HG03457 (cell line): ENCODE measurements at regions not wholly inside any gene's neighbourhood (a gene's known extent, or its start where the extent isn't known, plus 50 kb on each side); places are given as distances from the start of the nearest gene placed in this dataset.

Source experiments
- ATAC-seq: cut with Tn5 transposase; IDR thresholded peaks from one replicate; pipeline ENCODE4 v1.9.1; 2021; ENCODE audit warnings: moderate number of reproducible peaks; ENCODE audit not compliant: unreplicated experiment

- ATAC-seq = no peak
Observed at GRCh38 chr12:98244136-98244535, 271.3 kb upstream of the TMPO start.

GRCh38 chr12:98253207-98254037 is 262.0 kb upstream of the TMPO start:
- no peak for ATAC-seq

- no peak for ATAC-seq
Observed at GRCh38 chr12:98256830-98257229, 258.6 kb upstream of the TMPO start.

- no peak for ATAC-seq
Observed at GRCh38 chr12:98259693-98260092, 255.7 kb upstream of the TMPO start.

- ATAC-seq = no peak
Observed at GRCh38 chr12:98260276-98260675, 255.1 kb upstream of the TMPO start.

GRCh38 chr12:98262902-98263301 is 252.5 kb upstream of the TMPO start:
- no peak for ATAC-seq

- ATAC-seq = peak; percentile 99
Observed at GRCh38 chr12:98274430-98275130, 240.8 kb upstream of the TMPO start.

- peak; percentile 55 for ATAC-seq
Observed at GRCh38 chr12:98275131-98275475, 240.3 kb upstream of the TMPO start.

GRCh38 chr12:98280152-98280551 is 235.2 kb upstream of the TMPO start:
- no peak for ATAC-seq

- ATAC-seq = no peak
Observed at GRCh38 chr12:98280621-98281020, 234.8 kb upstream of the TMPO start.

GRCh38 chr12:98291828-98292227 is 223.6 kb upstream of the TMPO start:
- ATAC-seq = no peak

- no peak for ATAC-seq
Observed at GRCh38 chr12:98294051-98294805, 221.2 kb upstream of the TMPO start.

- no peak for ATAC-seq
Observed at GRCh38 chr12:98295681-98296080, 219.7 kb upstream of the TMPO start.

- no peak for ATAC-seq
Observed at GRCh38 chr12:98296462-98297079, 218.8 kb upstream of the TMPO start.

- ATAC-seq = no peak
Observed at GRCh38 chr12:98297538-98297937, 217.9 kb upstream of the TMPO start.

GRCh38 chr12:98308141-98308540 is 207.2 kb upstream of the TMPO start:
- ATAC-seq = no peak

GRCh38 chr12:98317939-98318899 is 197.2 kb upstream of the TMPO start:
- no peak for ATAC-seq

- no peak for ATAC-seq
Observed at GRCh38 chr12:98319716-98320425, 195.5 kb upstream of the TMPO start.

- ATAC-seq = no peak
Observed at GRCh38 chr12:98325003-98325402, 190.4 kb upstream of the TMPO start.

GRCh38 chr12:98328467-98328866 is 186.9 kb upstream of the TMPO start:
- no peak for ATAC-seq
